Left kidney (tissue), 1 donor: ENCODE measurements at regions not wholly inside any gene's neighbourhood (a gene's known extent, or its start where the extent isn't known, plus 50 kb on each side); places are given as distances from the start of the nearest gene placed in this dataset.
A peak's percentile ranks its signal among the peaks of the same experiment; 100 is the strongest.
"Not testable (repeated sequence)": the region's sequence is repeated elsewhere in the genome, so short reads cannot be mapped to it uniquely, and the experiment has no call there.

ENCODE experiments used
- DNase-seq: peaks from one replicate; pipeline ENCODE4 v3.0.0-alpha.2; 2013

DNA sequence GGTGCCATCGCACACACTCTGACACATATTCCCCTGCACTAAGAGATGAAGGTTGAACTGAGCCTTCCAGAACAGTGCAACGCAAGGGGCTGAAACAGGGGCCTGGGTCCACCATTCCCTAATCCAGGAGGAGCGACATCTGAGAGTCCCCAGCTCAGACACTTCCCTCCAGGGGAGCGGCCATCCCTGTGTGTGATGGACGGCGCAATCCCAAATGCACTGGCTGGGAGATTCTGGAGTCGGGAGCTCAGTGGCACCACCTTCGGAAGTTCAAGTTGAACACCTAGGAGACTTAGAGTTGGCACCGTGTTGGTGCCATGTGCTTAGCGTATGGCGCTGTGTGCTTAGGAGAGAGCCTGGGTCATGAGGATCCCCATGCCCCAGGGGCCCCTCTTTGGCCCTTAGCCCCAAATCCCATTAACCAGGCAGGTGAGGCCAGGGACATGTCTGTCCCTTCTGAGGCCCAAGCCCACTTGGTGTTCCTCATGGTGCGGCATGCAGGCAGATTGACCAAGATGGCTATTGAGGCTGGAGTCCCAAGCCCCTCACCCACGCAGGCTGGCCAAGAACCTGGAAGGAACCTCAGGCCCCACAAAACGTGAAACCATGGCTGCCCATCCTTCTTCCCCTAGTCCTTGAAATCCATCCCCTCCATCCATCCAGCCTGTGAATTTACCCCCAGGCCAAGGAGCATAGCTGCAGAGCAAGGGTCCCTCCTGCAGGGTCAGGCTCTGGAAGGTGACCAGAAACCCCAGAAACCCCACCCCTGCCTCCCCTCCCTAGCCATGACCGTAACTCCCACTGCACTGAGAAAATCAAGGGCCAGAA lies 114.1 kb upstream of the OTOS start:
- no peak for DNase-seq

DNA sequence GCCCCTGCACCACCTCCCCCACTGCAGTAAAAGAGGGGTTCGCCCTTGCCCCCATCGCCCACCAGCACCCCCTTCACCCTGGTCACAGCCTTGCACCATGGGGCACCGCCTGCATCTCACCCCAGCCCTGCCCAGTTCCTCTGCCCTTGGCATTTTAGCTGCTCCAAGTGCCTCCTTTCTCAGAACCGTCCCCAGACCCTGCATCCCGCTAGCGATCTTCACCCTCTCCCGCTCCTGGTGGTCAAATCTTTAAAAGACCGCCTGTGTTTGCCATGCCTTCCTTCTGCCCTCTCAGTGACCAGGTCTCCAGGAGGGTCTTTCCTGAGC lies 114.7 kb upstream of the OTOS start:
- no peak for DNase-seq

DNA sequence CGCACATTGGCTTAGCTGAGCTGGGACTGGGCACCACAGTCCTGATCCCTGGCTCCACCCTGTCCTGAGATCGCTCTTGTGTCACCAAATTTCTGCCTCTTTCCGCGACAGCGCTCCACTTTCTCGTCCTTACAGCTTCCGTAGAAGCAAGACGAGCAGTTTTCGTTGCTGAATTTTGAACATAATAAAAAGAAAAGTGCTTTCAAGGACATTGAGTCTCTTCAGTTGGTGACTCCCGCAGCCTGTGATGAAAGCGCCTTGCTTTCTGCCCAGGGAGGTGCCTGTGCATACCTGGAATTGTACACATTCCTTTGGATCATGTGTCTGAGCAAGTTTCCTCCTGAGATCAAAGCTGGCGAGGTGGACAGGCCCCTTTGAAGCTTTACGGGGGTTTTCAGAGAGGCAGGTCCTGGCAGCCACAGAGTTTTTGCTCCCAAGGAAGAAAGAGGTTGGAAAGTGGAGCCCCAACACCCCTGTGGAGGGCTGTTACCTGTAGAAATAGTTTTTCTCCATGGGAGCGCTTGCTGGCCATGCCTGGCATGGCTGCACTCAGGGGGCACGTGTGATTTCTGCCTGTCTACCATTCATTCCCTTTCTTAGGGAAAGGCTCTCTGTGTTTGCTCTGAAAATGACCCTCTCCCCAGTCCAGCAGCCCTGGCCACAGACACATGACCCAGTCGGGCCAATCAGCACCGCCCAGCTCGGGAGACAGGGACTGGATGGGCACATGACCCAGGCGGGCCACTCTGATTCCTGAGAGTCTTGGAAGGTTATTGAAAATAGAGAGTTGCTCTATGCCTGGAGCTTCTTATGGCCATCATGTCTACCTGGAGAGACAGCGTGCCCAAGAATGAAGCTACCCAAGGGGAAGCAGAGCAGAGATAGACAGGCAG lies 115.6 kb upstream of the OTOS start:
- DNase-seq: peak; percentile 70

DNA sequence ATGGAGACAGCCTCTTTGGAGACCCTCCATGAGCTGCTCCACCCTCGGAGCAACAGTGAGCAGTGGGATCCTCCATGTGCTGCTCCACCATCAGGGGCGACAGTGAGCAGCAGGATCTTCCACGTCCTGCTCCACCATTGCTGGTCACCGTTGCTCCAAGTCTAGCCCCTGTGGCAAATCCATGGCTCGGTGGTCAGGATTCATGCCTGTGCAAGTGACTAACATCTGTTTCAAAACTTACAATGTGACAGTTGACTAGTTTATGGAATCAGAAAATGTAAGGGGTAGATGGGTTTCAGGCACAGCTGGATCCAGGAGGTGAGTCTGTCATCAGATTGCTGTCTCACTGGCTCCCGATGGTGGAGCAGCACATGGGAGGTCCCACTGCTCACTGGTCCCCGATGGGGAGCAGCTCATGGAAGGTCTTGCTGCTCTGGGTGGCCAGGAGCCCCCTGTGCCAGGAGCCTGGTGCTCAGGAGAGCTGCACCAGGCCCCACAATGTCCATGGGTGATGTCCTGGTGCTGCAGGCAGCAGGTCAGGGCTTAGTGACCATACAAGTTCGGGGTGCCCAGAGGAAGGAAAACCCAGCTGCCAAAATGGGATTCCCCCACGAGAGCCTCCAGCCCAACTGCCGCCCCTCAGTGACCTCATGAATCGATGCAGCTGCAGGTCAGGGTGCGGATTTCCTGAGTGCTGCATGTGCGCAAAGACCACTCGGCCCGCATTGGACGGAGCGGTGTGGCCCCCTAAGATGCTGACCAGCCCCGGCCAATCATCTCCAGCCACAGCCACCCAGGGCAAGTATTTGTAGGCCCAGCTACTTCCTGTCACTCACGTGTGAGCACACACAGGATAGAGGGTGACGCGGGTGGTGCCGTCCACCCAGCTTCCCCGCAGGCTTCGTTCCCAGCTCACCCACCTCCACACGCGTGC lies 116.5 kb upstream of the OTOS start:
- no peak for DNase-seq

DNA sequence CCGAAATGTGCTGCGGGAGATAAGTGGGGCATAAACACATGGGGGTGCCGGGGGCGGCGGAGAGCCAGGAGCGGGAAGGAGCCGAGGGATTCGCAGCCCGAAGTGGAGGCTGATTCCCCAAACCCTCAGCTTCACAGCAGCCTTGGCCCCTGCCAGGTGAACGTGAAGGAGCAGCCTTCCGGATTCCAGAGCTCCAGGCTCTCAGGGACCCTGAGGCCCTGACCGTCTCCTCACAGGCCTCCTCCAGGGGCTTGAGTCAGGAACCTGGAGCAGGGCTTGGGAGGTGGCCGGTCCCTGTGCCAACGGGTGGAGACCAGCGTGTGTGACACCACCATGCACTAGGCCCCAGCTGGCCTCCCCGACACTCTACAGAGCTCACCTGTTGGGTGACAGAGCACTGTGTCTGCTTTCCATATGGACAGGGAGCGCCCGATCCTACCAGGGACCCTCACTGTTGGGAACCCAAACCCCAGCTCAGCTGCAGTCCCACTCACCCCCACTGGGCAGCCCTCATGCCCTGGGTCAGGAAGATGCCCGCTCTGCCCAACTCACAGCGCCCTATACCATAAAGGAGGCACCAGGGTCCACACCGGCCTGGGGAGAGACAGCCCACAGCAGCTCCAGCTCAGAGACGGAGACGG lies 117.6 kb upstream of the OTOS start:
- no peak for DNase-seq

DNA sequence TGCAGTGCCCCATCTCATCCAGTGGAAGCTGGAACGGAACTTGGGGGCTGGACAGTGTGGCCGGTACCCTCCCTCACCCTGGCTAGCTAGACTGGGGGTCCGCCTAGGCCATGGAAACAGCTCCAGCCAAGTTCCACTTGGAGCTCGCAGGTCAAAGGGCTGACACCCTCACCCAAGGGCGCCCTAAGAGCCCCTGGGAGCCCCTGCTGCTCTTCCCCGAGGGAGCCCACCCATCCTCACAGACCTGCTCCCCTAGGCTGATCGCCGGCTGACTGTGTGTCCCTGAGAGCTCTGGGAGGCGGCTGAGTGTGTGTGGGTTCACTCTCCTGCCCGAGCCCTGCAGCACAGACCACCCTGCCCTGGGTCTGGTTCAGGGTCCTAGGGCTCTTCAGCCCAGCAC lies 118.2 kb upstream of the OTOS start:
- no peak for DNase-seq

DNA sequence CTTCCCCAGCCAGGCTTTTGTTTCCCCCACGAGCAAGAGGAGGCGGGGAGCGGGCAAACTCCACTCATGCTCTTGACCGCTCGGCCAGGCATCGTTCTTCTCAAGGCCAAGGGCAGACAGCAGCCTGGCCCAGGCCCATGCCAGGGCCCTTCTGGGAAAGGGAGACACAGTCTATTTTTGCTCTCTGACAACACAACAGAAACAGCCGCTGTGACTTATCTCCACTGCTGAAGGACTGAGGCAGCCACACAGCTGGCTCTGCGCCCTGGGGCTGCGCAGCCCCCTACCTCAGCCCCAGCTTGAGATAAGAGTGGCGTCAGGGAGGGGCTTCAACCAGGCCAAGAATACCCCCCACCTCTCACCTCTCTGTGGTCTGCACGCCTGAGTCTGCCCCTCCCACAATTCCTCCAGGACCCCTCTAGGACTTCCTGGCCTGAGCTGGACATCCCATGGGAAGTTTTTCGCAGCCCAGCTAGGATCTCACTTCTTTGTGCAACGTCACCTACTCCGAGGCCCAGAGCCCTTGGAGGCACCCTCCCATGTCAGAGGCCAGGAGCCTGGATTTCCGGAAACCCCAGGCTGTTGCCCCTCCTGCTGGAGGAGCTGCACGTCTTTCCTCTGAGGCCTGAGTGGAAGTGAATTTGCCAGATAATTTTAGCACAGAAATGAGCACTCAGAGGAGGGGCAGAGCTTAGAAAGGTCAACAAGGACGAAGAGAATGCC lies 118.9 kb upstream of the OTOS start:
- no peak for DNase-seq

DNA sequence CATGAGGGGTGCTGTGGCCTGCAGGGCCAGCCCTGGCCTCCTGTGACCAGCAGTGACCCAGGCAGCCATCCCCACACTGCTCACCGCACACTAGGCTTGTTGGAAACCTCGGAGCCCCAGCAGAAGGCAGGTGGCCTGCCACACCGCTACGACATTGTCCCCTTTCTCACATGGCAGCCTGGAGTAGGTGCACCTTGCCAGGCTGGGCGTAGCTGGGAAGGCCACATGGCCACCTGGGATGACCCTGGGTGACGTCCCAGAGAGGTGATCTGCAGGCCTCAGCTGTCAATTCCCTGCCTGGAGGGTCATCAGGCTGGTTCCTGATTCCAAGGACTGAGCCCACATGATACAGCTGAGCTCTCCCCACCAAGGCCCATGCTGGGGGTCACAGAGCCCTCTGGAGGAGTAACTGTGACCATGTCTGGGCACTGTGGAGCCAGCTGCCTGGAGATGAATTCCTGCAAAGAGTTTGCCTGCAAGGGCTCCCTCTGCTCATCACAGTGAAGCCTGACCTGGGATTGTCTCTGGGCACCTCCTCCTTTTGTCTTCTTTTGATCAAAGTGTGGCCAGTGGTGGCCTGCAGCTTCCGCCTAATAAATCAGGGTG lies 119.6 kb upstream of the OTOS start:
- no peak for DNase-seq

DNA sequence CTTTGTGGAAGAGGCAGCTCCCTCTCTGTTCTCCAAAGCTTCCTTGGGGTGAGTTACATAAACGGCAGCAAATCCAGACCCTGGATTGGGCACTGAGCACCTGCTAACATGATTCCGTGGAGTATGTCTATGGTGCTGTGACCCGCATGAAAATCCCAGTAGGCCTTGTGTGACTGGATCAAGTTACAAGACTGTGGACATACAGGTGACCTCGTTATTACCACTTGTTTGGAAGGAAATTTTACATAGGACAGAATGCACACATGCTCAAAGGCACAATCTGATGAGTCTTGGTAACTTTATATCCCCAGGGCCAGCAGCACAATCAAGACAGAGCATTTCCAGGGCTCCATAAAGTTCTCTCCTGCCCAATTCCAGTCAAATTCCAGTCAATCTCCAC lies 120.2 kb upstream of the OTOS start:
- no peak for DNase-seq

DNA sequence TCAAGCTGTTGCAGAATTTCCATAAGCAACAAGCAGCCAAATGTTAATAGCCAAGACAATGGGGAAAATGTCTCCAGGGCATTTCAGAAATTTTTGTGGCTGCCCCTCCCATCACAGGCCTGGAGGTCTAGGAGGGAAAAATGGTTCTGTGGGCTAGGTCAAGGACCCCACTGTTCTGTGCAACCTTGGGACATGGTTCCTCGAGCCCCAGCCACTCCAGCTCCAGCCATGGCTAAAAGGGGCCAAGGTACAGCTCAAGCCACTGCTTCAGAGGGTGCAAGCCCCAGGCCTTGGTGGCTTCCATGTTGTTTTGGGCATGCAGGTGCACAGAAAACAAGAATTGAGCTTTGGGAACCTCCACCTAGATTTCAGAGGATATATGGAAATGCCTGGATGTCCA lies 122.1 kb upstream of the OTOS start:
- not testable (repeated sequence) for DNase-seq

DNA sequence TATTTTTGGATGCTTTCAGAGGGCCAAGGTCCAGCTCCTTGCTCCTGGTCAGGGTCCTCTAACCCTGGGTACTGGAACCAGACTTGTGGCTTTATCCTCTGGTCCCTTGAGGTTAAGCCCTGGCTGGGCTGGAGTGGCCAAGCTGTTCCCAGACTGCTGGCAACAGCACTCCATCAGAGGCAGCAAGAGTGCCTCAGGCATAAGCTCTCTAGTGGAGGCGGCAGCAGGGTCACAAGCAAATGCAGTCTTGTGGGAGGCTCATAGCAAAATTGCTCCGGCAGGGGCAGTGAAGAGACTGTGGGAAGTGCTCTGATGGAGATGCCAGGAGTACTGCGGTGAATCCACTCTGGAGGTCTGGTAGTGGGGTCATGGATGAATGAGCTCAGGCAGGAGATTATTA lies 128.9 kb upstream of the OTOS start:
- DNase-seq: no peak

DNA sequence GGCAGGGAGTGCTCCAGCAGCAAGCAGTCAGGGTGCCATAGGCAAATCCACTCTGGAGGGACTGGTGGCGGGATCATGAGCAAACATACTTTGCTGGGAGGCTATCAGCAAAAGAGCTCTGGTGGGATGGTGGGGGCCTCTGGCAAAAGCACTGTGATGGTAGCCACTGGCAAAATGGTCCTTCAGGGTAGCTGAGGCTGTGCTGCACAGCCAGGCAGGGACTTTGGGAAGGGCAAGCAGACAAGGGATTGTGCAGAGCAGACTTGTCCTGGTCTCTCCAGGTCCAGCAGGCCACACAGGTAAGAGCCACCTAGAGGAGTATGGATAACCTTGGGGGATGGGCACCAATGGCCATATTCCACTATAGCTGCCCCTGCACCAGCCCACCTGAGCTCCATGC lies 129.4 kb upstream of the OTOS start:
- no peak for DNase-seq

DNA sequence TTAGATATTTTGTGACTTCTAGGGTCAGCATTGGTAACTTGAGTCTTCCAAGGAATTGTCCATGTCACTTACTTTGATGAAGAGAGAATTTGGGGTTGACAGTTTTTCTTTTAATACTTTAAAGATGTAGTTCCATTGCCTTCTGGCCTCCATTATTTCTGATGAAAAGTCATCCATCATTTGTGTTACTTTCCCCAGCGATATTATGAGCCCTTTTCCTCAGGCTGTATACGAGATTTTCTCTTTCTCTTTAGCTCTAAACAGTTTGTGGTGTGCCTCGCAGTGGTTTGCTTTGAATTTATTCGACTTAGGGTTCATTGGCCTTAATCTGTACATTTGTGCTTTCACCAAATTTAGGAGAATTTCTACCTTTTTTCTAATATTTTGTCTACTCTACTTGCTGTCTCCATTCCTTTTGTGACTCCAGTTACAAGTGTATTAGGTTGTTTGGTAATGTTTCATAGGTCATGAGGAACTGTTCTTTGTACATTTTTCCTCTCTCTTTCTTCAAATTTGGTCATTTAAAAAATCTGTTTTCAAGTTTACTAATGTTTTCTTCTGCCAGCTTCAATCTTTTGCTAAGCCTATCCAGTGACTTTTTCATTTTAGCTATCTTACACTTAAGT lies 131.4 kb upstream of the OTOS start:
- DNase-seq: no peak

DNA sequence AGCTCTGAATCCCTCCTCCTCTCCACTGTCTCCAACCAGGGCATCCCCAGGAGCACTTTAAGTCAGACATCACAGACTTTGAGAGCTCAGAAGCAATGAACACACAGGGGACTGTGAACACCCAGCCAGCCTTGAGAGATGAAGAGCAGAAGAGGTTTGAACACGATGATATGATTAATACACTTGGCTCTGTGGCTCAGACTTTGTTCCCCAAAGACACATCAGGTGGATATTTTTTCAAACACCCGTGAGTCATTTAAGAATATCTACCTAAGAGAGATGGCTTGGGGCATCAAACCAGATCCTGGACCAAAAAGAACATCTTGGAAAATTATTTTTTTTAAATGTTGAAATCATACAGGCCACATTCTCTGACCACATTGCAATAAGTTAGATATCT lies 134.9 kb upstream of the OTOS start:
- DNase-seq: no peak

DNA sequence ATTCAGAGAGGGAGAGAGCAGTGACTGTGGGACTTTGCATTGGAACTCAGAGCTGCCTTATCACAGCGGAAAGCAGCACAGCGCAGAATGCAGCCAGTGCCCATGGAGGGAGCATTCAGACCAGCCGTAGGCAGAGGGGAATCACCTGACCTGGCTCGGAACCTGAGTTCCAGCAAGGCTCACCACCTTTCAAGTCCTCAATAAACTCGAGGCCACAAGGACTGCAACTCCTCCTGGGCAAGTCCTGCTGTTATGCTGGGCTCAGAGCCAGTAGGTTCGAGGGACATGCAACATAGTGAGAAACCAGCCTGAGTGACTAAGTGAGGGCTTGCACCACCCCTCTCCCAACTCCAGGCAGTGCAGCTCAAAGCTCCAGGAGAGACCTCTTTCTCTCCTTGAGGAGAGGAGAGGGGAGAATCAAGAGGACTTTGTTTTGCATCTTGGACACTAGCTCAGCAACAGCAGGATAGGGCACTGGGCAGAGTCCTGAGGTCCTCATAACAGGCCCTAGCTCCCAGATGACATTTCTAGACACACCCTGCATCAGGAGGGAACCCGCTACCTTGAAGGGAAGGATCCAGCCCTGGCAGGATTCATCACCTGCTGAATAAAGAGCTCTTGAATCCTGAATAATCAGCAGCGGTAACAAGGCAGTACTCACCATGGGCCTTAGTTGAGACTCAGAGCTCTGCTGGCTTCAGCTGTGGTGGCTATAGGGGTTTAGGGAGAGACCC lies 136.8 kb upstream of the OTOS start:
- DNase-seq: no peak

DNA sequence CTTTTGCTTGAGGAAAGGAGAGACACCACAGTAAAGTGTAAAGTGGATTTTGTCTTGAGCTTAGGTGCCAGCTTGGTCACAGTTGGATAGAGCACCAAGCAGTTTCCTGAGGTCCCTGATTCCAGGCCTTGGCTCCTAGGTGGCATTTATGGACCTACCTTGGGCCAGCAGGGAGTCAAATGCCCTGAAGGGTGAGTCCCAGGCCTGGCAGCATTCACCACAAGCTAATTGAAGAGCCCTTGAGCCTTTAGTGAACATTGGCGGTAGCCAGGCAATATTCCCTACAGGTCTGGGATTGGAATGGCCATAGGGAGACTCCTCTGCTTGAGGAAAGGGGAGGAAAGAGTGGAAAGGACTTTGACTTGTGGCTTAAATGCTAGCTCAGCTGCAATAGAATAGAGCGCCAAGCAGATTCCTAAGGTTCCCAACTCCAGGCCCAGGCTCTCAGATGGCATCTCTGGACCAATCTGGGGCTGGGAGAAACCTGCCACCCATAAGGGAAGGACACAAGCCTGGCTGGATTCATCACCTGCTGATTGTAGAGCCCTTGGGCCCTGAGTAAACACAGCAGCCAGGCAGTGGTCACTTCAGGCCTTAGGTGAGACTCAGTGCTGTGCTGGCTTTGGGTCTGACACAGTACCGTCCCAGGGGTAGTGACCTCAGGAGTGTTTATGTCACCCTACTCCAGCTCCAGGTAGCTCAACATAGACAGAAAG lies 137.5 kb upstream of the OTOS start:
- no peak for DNase-seq

DNA sequence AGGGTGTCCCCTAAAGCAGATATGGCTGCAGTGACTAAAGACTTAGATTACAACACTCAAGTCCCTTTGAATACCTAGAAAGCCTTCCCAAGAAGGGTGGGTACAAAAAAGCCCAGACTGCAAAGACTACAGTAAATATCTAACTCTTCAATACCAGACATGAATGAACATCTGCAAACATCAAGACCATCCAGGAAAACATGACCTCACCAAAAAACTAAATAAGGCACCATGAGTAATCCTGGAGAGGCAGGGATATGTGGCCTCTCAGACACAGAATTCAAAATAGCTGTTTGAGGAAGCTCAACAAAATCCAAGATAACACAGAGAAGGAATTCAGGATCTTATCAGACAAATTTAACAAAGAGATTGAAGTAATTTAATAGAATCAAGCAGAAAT lies 138.2 kb upstream of the OTOS start:
- DNase-seq: no peak

DNA sequence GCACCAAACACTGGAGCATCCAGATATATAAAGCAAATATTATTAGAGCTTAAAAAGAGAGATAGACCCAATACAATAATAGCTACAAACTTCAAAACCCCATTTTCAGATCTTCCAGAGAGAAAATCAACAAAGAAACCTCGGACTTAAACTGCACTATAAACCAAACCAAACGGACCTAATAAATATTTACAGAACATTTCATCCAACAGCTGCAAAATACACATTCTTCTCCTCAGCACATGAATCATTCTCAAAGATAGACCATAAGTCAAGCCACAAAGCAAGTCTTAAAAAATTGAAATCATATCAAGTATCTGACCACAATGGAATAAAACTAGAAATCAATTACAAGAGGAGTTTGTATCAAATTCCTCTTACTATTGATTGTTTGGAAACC lies 140.2 kb upstream of the OTOS start:
- DNase-seq: no peak
